ENCODE measurements at regions not wholly inside any gene's neighbourhood (a gene's known extent, or its start where the extent isn't known, plus 50 kb on each side); places are given as distances from the start of the nearest gene placed in this dataset.

GRCh38 chr6:169153401-169153800 lies 100.2 kb downstream of the THBS2 start:
- Histone ChIP-seq H3K4me3 (no peak overlapping the region), H3K36me3 (no peaks in the 10 kb centered on the region), H3K27ac (no peak overlapping the region), H3K4me1 (peaks cover 0 to 22% (median 12%) of the 10 kb centered on the region in 12 donors), H3K27me3 (no peaks in the 10 kb centered on the region), H3K9me3 (peaks cover 0 to 31% (median 14%) of the 10 kb centered on the region in 12 donors)
- TF ChIP-seq, protein P1, sequence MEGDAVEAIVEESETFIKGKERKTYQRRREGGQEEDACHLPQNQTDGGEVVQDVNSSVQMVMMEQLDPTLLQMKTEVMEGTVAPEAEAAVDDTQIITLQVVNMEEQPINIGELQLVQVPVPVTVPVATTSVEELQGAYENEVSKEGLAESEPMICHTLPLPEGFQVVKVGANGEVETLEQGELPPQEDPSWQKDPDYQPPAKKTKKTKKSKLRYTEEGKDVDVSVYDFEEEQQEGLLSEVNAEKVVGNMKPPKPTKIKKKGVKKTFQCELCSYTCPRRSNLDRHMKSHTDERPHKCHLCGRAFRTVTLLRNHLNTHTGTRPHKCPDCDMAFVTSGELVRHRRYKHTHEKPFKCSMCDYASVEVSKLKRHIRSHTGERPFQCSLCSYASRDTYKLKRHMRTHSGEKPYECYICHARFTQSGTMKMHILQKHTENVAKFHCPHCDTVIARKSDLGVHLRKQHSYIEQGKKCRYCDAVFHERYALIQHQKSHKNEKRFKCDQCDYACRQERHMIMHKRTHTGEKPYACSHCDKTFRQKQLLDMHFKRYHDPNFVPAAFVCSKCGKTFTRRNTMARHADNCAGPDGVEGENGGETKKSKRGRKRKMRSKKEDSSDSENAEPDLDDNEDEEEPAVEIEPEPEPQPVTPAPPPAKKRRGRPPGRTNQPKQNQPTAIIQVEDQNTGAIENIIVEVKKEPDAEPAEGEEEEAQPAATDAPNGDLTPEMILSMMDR (IDR thresholded peaks at IDR 0.05), result no peak
- no peak for TF ChIP-seq POLR2A (IDR thresholded peaks at IDR 0.05)
- WGBS, 4 donors, result 81 to 87% (median 85%) methylated on average over 4 of the region's 4 CpGs
- intact Hi-C loops (cut with DNase I), result no loop called here
- DNase-seq (no peak), ATAC-seq (no peak)

DNA sequence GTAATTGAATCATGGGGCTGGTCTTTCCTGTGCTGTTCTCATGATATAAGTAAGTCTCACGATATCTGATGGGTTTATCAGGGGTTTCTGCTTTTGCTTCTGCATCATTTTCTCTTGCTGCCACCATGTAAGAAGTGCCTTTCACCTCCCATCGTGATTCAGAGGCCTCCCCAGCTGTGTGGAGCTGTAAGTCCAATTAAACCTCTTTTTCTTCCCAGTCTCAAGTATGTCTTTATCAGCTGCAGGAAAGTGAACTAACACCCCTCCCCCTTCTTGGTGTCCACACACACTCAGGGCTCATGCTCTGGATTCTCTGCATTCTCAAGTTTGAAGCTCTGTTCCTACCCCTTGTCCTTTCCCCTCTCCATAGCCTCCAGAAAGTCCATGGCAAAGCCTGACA lies 107.1 kb downstream of the THBS2 start:
- 49 to 59% (median 55%) methylated on average over 2 of the region's 2 CpGs for WGBS, 4 donors
- Histone ChIP-seq H3K36me3 (no peaks in the 10 kb centered on the region), H3K9me3 (peaks cover 0 to 34% (median 14%) of the 10 kb centered on the region in 12 donors), H3K27me3 (no peaks in the 10 kb centered on the region), H3K4me3 (no peak overlapping the region), H3K27ac (peak overlapping the region in 4 of 12 donors; percentile 43 to 59 (median 52)), H3K4me1 (peaks cover 0 to 12% (median 7%) of the 10 kb centered on the region in 12 donors)
- no peak for ATAC-seq
- no peak for DNase-seq
- intact Hi-C loops (cut with DNase I), result loop anchor here in 1 of 10 donors (10.0 kb wide), 1 partner anchor 72 kb away; no protein-coding TSS in a partner anchor
- TF ChIP-seq, protein P1 (IDR thresholded peaks at IDR 0.05), result no peak
- TF ChIP-seq POLR2A (IDR thresholded peaks at IDR 0.05), result no peak

DNA sequence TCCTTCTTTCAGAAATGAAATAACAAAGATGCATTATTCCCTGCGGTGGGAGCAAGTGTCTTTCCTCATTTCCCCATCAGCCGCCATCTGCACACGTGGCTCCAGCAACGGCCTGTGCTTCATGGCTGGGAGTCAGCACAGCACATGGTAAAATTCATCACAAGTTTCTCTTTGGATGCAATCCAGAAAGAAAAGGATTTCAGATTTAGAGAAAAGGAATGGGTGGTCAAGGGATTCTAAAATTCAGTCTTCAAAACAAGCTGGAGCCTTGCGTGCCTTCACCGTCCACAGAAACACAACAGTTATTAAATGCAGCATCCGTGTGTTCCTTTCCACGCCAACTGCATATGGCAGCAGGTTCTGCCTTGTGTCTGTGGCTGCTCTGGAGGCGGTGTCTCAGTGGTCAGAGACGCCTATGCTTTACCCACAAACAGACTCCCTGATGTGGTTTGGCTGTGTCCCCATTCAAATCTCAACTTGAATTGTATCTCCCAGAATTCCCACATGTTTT lies 107.6 kb downstream of the THBS2 start:
- DNase-seq, result no peak
- 70 to 76% (median 72%) methylated on average over 10 of the region's 10 CpGs for WGBS, 4 donors
- H3K4me3 ChIP-seq, result no peak overlapping the region
- peaks cover 0 to 30% (median 14%) of the 10 kb centered on the region in 12 donors for H3K9me3 ChIP-seq
- intact Hi-C loops (cut with DNase I), result loop anchor here in 1 of 10 donors (10.0 kb wide), 1 partner anchor 71 kb away; no protein-coding TSS in a partner anchor
- no peaks in the 10 kb centered on the region for H3K36me3 ChIP-seq
- H3K27ac ChIP-seq, result peak overlapping the region in 5 of 12 donors; percentile 30 to 59 (median 46)
- TF ChIP-seq, protein P1 (IDR thresholded peaks at IDR 0.05), result no peak
- no peak for TF ChIP-seq POLR2A (IDR thresholded peaks at IDR 0.05)
- peak in 2 of 4 donors; percentile 32 to 53 for ATAC-seq
- no peaks in the 10 kb centered on the region for H3K27me3 ChIP-seq
- peaks cover 0 to 17% (median 9%) of the 10 kb centered on the region in 12 donors for H3K4me1 ChIP-seq

- Histone ChIP-seq H3K4me3 (no peak overlapping the region), H3K36me3 (no peaks in the 10 kb centered on the region), H3K4me1 (peaks cover 0 to 20% (median 9%) of the 10 kb centered on the region in 12 donors), H3K27ac (peak overlapping the region in 6 of 12 donors; percentile 30 to 59 (median 40)), H3K27me3 (no peaks in the 10 kb centered on the region), H3K9me3 (peaks cover 0 to 25% (median 11%) of the 10 kb centered on the region in 12 donors)
- intact Hi-C loops (cut with DNase I), result loop anchor here in 1 of 10 donors (10.0 kb wide), 1 partner anchor 71 kb away; no protein-coding TSS in a partner anchor
- TF ChIP-seq POLR2A (IDR thresholded peaks at IDR 0.05), result no peak
- TF ChIP-seq, protein P1 (IDR thresholded peaks at IDR 0.05), result no peak
- DNase-seq (no peak), ATAC-seq (no peak)
- 74 to 79% (median 76%) methylated on average over 6 of the region's 6 CpGs for WGBS, 4 donors
Observed at GRCh38 chr6:169145496-169145895, 108.2 kb downstream of the THBS2 start.

All from heart left ventricle (tissue), 16 donors.